IPS-18a (cell line): ENCODE measurements at regions not wholly inside any gene's neighbourhood (a gene's known extent, or its start where the extent isn't known, plus 50 kb on each side); places are given as distances from the start of the nearest gene placed in this dataset.

ENCODE experiments used
- H3K27ac ChIP-seq: one replicate; pipeline ENCODE4 v1.5.1; 2013; ENCODE audit warnings: low read length
- H3K27me3 ChIP-seq: one replicate; pipeline ENCODE4 v1.6.1; 2013; ENCODE audit warnings: mild to moderate bottlenecking, low read length; ENCODE audit not compliant: control insufficient read depth, insufficient read depth
- H3K36me3 ChIP-seq: one replicate; pipeline ENCODE4 v1.6.1; 2013; ENCODE audit warnings: low read depth, low read length; ENCODE audit not compliant: control insufficient read depth
- H3K4me1 ChIP-seq: one replicate; pipeline ENCODE4 v1.6.1; 2013; ENCODE audit warnings: low read depth, low read length; ENCODE audit not compliant: control insufficient read depth
- H3K4me3 ChIP-seq: one replicate; pipeline ENCODE4 v1.5.1; 2013; ENCODE audit warnings: low read length
- H3K9ac ChIP-seq: one replicate; pipeline ENCODE4 v1.6.1; 2013; ENCODE audit warnings: mild to moderate bottlenecking, low read length, moderate library complexity
- H3K9me3 ChIP-seq: one replicate; pipeline ENCODE4 v1.6.1; 2013; ENCODE audit warnings: low read depth, low read length; ENCODE audit not compliant: control insufficient read depth

- Histone ChIP-seq H3K9ac (no peak overlapping the region), H3K36me3 (no peaks in the 10 kb centered on the region), H3K4me3 (no peak overlapping the region), H3K9me3 (no peaks in the 10 kb centered on the region), H3K27ac (no peak overlapping the region), H3K27me3 (no peaks in the 10 kb centered on the region), H3K4me1 (peaks cover 8% of the 10 kb centered on the region)
Observed at GRCh38 chr2:47303341-47304148, 65.6 kb upstream of the EPCAM start.

GRCh38 chr2:47302308-47302707 lies 66.8 kb upstream of the EPCAM start:
- Histone ChIP-seq H3K27ac (no peak overlapping the region), H3K36me3 (no peaks in the 10 kb centered on the region), H3K4me3 (no peak overlapping the region), H3K9me3 (no peaks in the 10 kb centered on the region), H3K9ac (no peak overlapping the region), H3K4me1 (peaks cover 8% of the 10 kb centered on the region), H3K27me3 (no peaks in the 10 kb centered on the region)

GRCh38 chr2:47301731-47302130 lies 67.4 kb upstream of the EPCAM start:
- H3K9me3 ChIP-seq = no peaks in the 10 kb centered on the region
- peaks cover 8% of the 10 kb centered on the region for H3K4me1 ChIP-seq
- no peaks in the 10 kb centered on the region for H3K27me3 ChIP-seq
- H3K4me3 ChIP-seq = no peak overlapping the region
- H3K27ac ChIP-seq = no peak overlapping the region
- H3K9ac ChIP-seq = no peak overlapping the region
- no peaks in the 10 kb centered on the region for H3K36me3 ChIP-seq

- Histone ChIP-seq H3K9me3 (no peaks in the 10 kb centered on the region), H3K27me3 (no peaks in the 10 kb centered on the region), H3K36me3 (no peaks in the 10 kb centered on the region), H3K4me3 (no peak overlapping the region), H3K4me1 (peaks cover 8% of the 10 kb centered on the region), H3K27ac (no peak overlapping the region), H3K9ac (no peak overlapping the region)
Observed at GRCh38 chr2:47301277-47301618, 67.9 kb upstream of the EPCAM start.

GRCh38 chr2:47300609-47301276 lies 68.4 kb upstream of the EPCAM start:
- H3K4me1 ChIP-seq = peaks cover 8% of the 10 kb centered on the region
- H3K36me3 ChIP-seq = no peaks in the 10 kb centered on the region
- no peak overlapping the region for H3K4me3 ChIP-seq
- no peaks in the 10 kb centered on the region for H3K9me3 ChIP-seq
- no peaks in the 10 kb centered on the region for H3K27me3 ChIP-seq
- no peak overlapping the region for H3K27ac ChIP-seq
- H3K9ac ChIP-seq = no peak overlapping the region

GRCh38 chr2:47300081-47300480 lies 69.0 kb upstream of the EPCAM start:
- Histone ChIP-seq H3K9ac (no peak overlapping the region), H3K4me3 (no peak overlapping the region), H3K27ac (no peak overlapping the region), H3K4me1 (peaks cover 8% of the 10 kb centered on the region), H3K36me3 (no peaks in the 10 kb centered on the region), H3K27me3 (no peaks in the 10 kb centered on the region), H3K9me3 (no peaks in the 10 kb centered on the region)

- no peaks in the 10 kb centered on the region for H3K27me3 ChIP-seq
- H3K27ac ChIP-seq = no peak overlapping the region
- H3K36me3 ChIP-seq = no peaks in the 10 kb centered on the region
- no peak overlapping the region for H3K9ac ChIP-seq
- H3K4me3 ChIP-seq = no peak overlapping the region
- H3K4me1 ChIP-seq = peaks cover 8% of the 10 kb centered on the region
- H3K9me3 ChIP-seq = no peaks in the 10 kb centered on the region
Observed at GRCh38 chr2:47299555-47299954, 69.6 kb upstream of the EPCAM start.

GRCh38 chr2:47298771-47299170 lies 70.3 kb upstream of the EPCAM start:
- no peaks in the 10 kb centered on the region for H3K9me3 ChIP-seq
- H3K27ac ChIP-seq = no peak overlapping the region
- H3K4me1 ChIP-seq = peaks cover 8% of the 10 kb centered on the region
- no peaks in the 10 kb centered on the region for H3K36me3 ChIP-seq
- H3K9ac ChIP-seq = no peak overlapping the region
- no peaks in the 10 kb centered on the region for H3K27me3 ChIP-seq
- H3K4me3 ChIP-seq = no peak overlapping the region

GRCh38 chr2:47297767-47298425 lies 71.2 kb upstream of the EPCAM start:
- Histone ChIP-seq H3K9me3 (no peaks in the 10 kb centered on the region), H3K36me3 (no peaks in the 10 kb centered on the region), H3K27ac (no peak overlapping the region), H3K4me3 (no peak overlapping the region), H3K4me1 (no peaks in the 10 kb centered on the region), H3K27me3 (no peaks in the 10 kb centered on the region), H3K9ac (no peak overlapping the region)

- Histone ChIP-seq H3K4me1 (no peaks in the 10 kb centered on the region), H3K27me3 (no peaks in the 10 kb centered on the region), H3K27ac (no peak overlapping the region), H3K9ac (no peak overlapping the region), H3K4me3 (no peak overlapping the region), H3K36me3 (no peaks in the 10 kb centered on the region), H3K9me3 (no peaks in the 10 kb centered on the region)
Observed at GRCh38 chr2:47295981-47296635, 73.0 kb upstream of the EPCAM start.

- no peak overlapping the region for H3K27ac ChIP-seq
- no peak overlapping the region for H3K4me3 ChIP-seq
- H3K27me3 ChIP-seq = no peaks in the 10 kb centered on the region
- no peaks in the 10 kb centered on the region for H3K9me3 ChIP-seq
- no peaks in the 10 kb centered on the region for H3K36me3 ChIP-seq
- H3K9ac ChIP-seq = no peak overlapping the region
- H3K4me1 ChIP-seq = no peaks in the 10 kb centered on the region
Observed at GRCh38 chr2:47295131-47295980, 73.8 kb upstream of the EPCAM start.
